SU-DHL-6 (cell line): ENCODE measurements at regions not wholly inside any gene's neighbourhood (a gene's known extent, or its start where the extent isn't known, plus 50 kb on each side); places are given as distances from the start of the nearest gene placed in this dataset.

Source experiments
- CTCF ChIP-seq: fragments of 200-600 bp; sonication (generic); IDR thresholded peaks from one replicate; pipeline ENCODE4 v1.5.1; 2017; ENCODE audit warnings: antibody characterized with exemption, mild to moderate bottlenecking, low read length, moderate library complexity; ENCODE audit not compliant: insufficient read depth, poor library complexity, severe bottlenecking
- EZH2phosphoT487 ChIP-seq: fragments of 200-600 bp; sonication (generic), shearing (Covaris generic); conservative IDR thresholded peaks from 2 replicates; pipeline ENCODE4 v1.6.1; 2018; ENCODE audit warnings: mild to moderate bottlenecking, antibody characterized with exemption, low read length, moderate library complexity, mixed read lengths

- no peak for TF ChIP-seq CTCF
- no peak for TF ChIP-seq EZH2phosphoT487
These were observed 135.0 kb downstream of the CRYBB2 start for GRCh38 chr22:25354456-25354855.
